ENCODE measurements at regions not wholly inside any gene's neighbourhood (a gene's known extent, or its start where the extent isn't known, plus 50 kb on each side); places are given as distances from the start of the nearest gene placed in this dataset.

DNA sequence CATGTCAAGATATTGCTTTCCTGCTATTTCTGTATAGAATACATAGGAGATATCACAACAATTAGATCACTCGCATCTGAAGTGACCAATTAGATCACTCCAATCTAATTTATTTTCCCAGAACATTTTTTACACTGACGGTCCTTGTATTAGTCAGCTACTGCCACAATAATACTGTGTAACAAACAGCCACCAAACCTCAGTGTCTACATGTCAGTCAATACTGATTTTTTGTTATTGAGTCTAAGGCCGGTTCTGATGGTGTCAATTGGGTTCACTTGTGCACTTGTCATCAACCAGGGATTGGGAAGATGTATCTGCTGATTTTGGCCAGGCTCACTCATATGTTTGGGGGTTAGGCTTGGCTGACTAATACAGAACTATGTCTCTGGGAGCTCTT, 275.9 kb upstream of the NFE2L3 start:
- TF ChIP-seq, protein P1, sequence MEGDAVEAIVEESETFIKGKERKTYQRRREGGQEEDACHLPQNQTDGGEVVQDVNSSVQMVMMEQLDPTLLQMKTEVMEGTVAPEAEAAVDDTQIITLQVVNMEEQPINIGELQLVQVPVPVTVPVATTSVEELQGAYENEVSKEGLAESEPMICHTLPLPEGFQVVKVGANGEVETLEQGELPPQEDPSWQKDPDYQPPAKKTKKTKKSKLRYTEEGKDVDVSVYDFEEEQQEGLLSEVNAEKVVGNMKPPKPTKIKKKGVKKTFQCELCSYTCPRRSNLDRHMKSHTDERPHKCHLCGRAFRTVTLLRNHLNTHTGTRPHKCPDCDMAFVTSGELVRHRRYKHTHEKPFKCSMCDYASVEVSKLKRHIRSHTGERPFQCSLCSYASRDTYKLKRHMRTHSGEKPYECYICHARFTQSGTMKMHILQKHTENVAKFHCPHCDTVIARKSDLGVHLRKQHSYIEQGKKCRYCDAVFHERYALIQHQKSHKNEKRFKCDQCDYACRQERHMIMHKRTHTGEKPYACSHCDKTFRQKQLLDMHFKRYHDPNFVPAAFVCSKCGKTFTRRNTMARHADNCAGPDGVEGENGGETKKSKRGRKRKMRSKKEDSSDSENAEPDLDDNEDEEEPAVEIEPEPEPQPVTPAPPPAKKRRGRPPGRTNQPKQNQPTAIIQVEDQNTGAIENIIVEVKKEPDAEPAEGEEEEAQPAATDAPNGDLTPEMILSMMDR (IDR thresholded peaks at IDR 0.05; ENCODE audit: poor library complexity, severe bottlenecking) = no peak
- TF ChIP-seq EZH2 (IDR thresholded peaks at IDR 0.05; ENCODE audit: borderline replicate concordance, insufficient read depth, low read length, poor library complexity, severe bottlenecking) = no peak

All from neural cell (in vitro differentiated cells).